K562 (cell line): ENCODE measurements at regions not wholly inside any gene's neighbourhood (a gene's known extent, or its start where the extent isn't known, plus 50 kb on each side); places are given as distances from the start of the nearest gene placed in this dataset.

ENCODE experiments used
- ATAC-seq: fragments of 200-7000 bp; cut with Tn5 transposase; 3 replicates; pipeline ENCODE4 v1.9.1; 2020; ENCODE audit warnings: moderate library complexity
- BruUV-seq: library from RNA; stranded (reverse); fragments of 400-500 nt; replicated peaks from 2 replicates; lab custom pipeline; 2021; lab: Mats Ljungman, UMichigan
- CTCF ChIA-PET: fragments of 300-600 bp; formaldehyde crosslinking; extraction: SDS; loops from one replicate; lab custom pipeline; 2021; ENCODE audit warnings: low intra/inter-chr PET ratio; lab: Yijun Ruan, JAX
- POLR2A ChIA-PET: fragments of 300-600, 350-650 bp; sonication (Branson Sonifier 250); formaldehyde crosslinking; extraction: SDS; loops from one replicate; lab custom pipeline; 2021; ENCODE audit warnings: antibody characterized with exemption, inconsistent platforms; lab: Yijun Ruan, JAX
- DNase-seq, 4 experiments: peaks; one replicate each; pipeline versions ENCODE4 v3.0.0 to v3.0.0-alpha.2; 2011 to 2018; ENCODE audit warnings: low spot score in 3 of 4, mixed read lengths in 3 of 4; ENCODE audit errors: extremely low read depth in 1 of 4
- FAIRE-seq: peaks from 2 replicates; lab custom pipeline; 2011; peaks lifted over from hg19 to GRCh38; lab: Jason Lieb, UNC
- H2AFZ ChIP-seq: 2 replicates; pipeline ENCODE4 v1.6.0; 2011; ENCODE audit warnings: low read depth, low read length, control low read depth, inconsistent platforms
- H3K27ac ChIP-seq: fragments of 200-600 bp; 3 replicates; pipeline ENCODE4 v1.8.0; 2011; ENCODE audit warnings: low read depth, mild to moderate bottlenecking, control low read depth, inconsistent platforms, low read length, moderate library complexity, mixed read lengths; ENCODE audit errors: extremely low read depth
- H3K27me3 ChIP-seq, 2 experiments: fragments of 300-600 bp in 1 of 2; 2 replicates in 1 of 2; 3 replicates in 1 of 2; pipeline versions ENCODE4 v1.6.0 to v1.8.0; 2011; ENCODE audit warnings: inconsistent platforms in 2 of 2, low read length in 2 of 2, mild to moderate bottlenecking in 1 of 2, mixed read lengths in 1 of 2, moderate library complexity in 1 of 2; ENCODE audit not compliant: control insufficient read depth in 2 of 2, insufficient read depth in 2 of 2
- H3K36me3 ChIP-seq: fragments of 300-600 bp; 3 replicates; pipeline ENCODE4 v1.8.0; 2011; ENCODE audit warnings: mild to moderate bottlenecking, low read length, inconsistent platforms; ENCODE audit not compliant: control insufficient read depth, insufficient read depth
- H3K4me1 ChIP-seq, 2 experiments: fragments of 200-600 bp in 1 of 2; replicated peaks in 1 of 2; 2 replicates in 1 of 2; 3 replicates in 1 of 2; pipeline versions ENCODE4 v1.5.1 to v1.8.0; 2011; ENCODE audit warnings: inconsistent platforms in 2 of 2, low read length in 2 of 2, mild to moderate bottlenecking in 1 of 2, mixed read lengths in 1 of 2, moderate library complexity in 1 of 2; ENCODE audit not compliant: control insufficient read depth in 2 of 2, insufficient read depth in 2 of 2
- H3K4me2 ChIP-seq: 2 replicates; pipeline ENCODE4 v1.6.1; 2011; ENCODE audit warnings: low read length, control low read depth, inconsistent platforms, mixed read lengths; ENCODE audit not compliant: insufficient read depth
- H3K4me3 ChIP-seq: fragments of 200-600 bp; sonication (generic), shearing (Covaris generic); 2 replicates; pipeline ENCODE4 v1.5.1; 2016; ENCODE audit warnings: control low read depth, inconsistent platforms
- H3K79me2 ChIP-seq: fragments of 200-600 bp; 3 replicates; pipeline ENCODE4 v1.8.0; 2011; ENCODE audit warnings: low read length, inconsistent platforms; ENCODE audit not compliant: control insufficient read depth, insufficient read depth
- H3K9ac ChIP-seq, 2 experiments: 2 replicates each; pipeline versions ENCODE4 v1.6.0 to v1.6.1; 2011; ENCODE audit warnings: low read depth in 2 of 2, low read length in 2 of 2, control low read depth in 1 of 2, inconsistent platforms in 1 of 2, mild to moderate bottlenecking in 1 of 2, mixed read lengths in 1 of 2; ENCODE audit not compliant: insufficient read depth in 1 of 2
- H3K9me1 ChIP-seq: one replicate; pipeline ENCODE4 v1.6.0; 2011; ENCODE audit warnings: inconsistent platforms, mild to moderate bottlenecking, low read length, moderate library complexity; ENCODE audit not compliant: control insufficient read depth, insufficient read depth
- H3K9me3 ChIP-seq: replicated peaks from 2 replicates; pipeline ENCODE4 v1.5.1; 2011; ENCODE audit warnings: low read depth, low read length, inconsistent platforms; ENCODE audit not compliant: control insufficient read depth, insufficient read depth
- H4K20me1 ChIP-seq: replicated peaks from 2 replicates; pipeline ENCODE4 v1.6.1; 2011; ENCODE audit warnings: low read length, inconsistent platforms, mixed read lengths; ENCODE audit not compliant: control insufficient read depth, insufficient read depth
- C11orf30 ChIP-seq: fragments of 450-650 bp; IDR thresholded peaks from 2 replicates; pipeline ENCODE4 v1.6.1; 2016; ENCODE audit warnings: low read depth, mild to moderate bottlenecking
- MAFF ChIP-seq: IDR thresholded peaks from 2 replicates; pipeline ENCODE4 v1.6.1; 2012; ENCODE audit warnings: low read length, improper control_type of control experiment
- MAFG ChIP-seq: fragments of 450-650 bp; conservative IDR thresholded peaks from 2 replicates; pipeline ENCODE4 v1.6.1; 2016; ENCODE audit warnings: missing genetic modification characterization, missing compliant biosample characterization
- MAFK ChIP-seq: IDR thresholded peaks from 2 replicates; pipeline ENCODE4 v1.6.1; 2011; ENCODE audit warnings: low read length, improper control_type of control experiment
- MYNN ChIP-seq, 2 experiments: sonication (generic); formaldehyde crosslinking in 1 of 2; IDR thresholded peaks; 2 replicates each; pipeline versions ENCODE4 v1.5.0 to v1.6.1; 2016 to 2020; ENCODE audit warnings: antibody characterized with exemption in 1 of 2, missing genetic modification reagents in 1 of 2
- NFXL1 ChIP-seq: fragments of 450-650 bp; formaldehyde crosslinking; IDR thresholded peaks from 2 replicates; pipeline ENCODE4 v1.4.0; 2021; ENCODE audit warnings: mild to moderate bottlenecking
- NONO ChIP-seq, 2 experiments: fragments of 200-400 bp in 1 of 2; fragments of 450-650 bp in 1 of 2; formaldehyde crosslinking in 1 of 2; IDR thresholded peaks; 2 replicates each; pipeline ENCODE4 v1.6.1; 2017; ENCODE audit warnings: low read depth in 2 of 2, mild to moderate bottlenecking in 2 of 2, moderate library complexity in 2 of 2, low read length in 1 of 2
- PHF8 ChIP-seq: fragments of 200-600 bp; sonication (generic); IDR thresholded peaks from 2 replicates; pipeline ENCODE4 v1.6.1; 2012; ENCODE audit warnings: mixed run types, mild to moderate bottlenecking, inconsistent platforms, low read length, moderate library complexity, borderline replicate concordance
- PRMT5 ChIP-seq: sonication (generic); formaldehyde crosslinking; IDR thresholded peaks from 2 replicates; pipeline ENCODE4 v1.5.0; 2020; ENCODE audit warnings: missing genetic modification reagents
- SMARCB1 ChIP-seq: IDR thresholded peaks from 2 replicates; pipeline ENCODE4 v1.6.1; 2011; ENCODE audit warnings: improper control_type of control experiment, low read depth; ENCODE audit not compliant: insufficient read length
- TARDBP ChIP-seq: fragments of 450-650 bp; IDR thresholded peaks from 2 replicates; pipeline ENCODE4 v1.6.1; 2016
- ZNF316 ChIP-seq: fragments of 450-650 bp; IDR thresholded peaks from 2 replicates; pipeline ENCODE4 v1.6.1; 2016
- ZNF586 ChIP-seq: fragments of 450-650 bp; formaldehyde crosslinking; conservative IDR thresholded peaks from 2 replicates; pipeline ENCODE4 v1.4.0; 2020; ENCODE audit warnings: mild to moderate bottlenecking, moderate library complexity
- WGBS: fragments of 100-300 bp; shearing (Covaris generic); methylation state at CpG from one replicate; pipeline ENCODE4 v1.1.6; 2016; ENCODE audit warnings: low coverage, mixed read lengths; ENCODE audit not compliant: insufficient coverage; ENCODE audit errors: missing lambda C conversion rate; 5-methylcytosine and 5-hydroxymethylcytosine counted together
- in situ Hi-C: fragments of 300-500 bp; cut with MboI; formaldehyde crosslinking; loops from 4 replicates; pipeline ENCODE4 v1.15.0; 2018; ENCODE audit warnings: inconsistent platforms, mixed read lengths
- intact Hi-C: fragments of 100-400 bp; cut with micrococcal nuclease; formaldehyde crosslinking; loops from 2 replicates; pipeline ENCODE4 v1.14.2; 2022
- TF ChIP-seq, protein P1 (sequence below): fragments of 250-450 bp; sonication (Bioruptor Pico); IDR thresholded peaks from 2 replicates; pipeline ENCODE4 v1.8.0; 2022; ENCODE audit warnings: inconsistent platforms, mild to moderate bottlenecking, moderate library complexity, borderline replicate concordance

DNA sequence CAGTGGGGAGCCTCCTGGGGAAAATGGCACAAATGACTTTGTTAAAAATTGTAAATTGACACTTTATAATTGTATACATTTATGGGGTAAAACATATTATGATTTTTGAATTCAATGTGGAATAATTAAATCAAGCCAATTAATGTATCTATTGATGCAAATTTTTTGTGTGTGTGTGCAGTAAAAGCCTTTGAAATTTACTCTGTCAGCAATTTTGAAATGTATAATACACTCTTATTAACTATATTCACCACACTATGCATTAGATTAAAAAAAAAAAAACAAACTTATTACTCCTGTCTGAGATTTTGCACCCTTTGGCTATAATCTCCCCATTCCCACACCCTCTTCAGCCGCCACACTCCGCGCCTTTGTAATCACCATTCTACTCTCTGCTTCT is 119.2 kb downstream of the S1PR1 start:
- no peaks in the 10 kb centered on the region for H3K9me3 ChIP-seq
- TF ChIP-seq C11orf30 = peak; percentile 38; the same call in 1 of the 2 replicates
- TF ChIP-seq TARDBP = no peak
- peak; percentile 85 for TF ChIP-seq ZNF316
- TF ChIP-seq, protein P1, sequence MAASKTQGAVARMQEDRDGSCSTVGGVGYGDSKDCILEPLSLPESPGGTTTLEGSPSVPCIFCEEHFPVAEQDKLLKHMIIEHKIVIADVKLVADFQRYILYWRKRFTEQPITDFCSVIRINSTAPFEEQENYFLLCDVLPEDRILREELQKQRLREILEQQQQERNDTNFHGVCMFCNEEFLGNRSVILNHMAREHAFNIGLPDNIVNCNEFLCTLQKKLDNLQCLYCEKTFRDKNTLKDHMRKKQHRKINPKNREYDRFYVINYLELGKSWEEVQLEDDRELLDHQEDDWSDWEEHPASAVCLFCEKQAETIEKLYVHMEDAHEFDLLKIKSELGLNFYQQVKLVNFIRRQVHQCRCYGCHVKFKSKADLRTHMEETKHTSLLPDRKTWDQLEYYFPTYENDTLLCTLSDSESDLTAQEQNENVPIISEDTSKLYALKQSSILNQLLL (CRISPR knock-in tag) = no peak
- TF ChIP-seq MAFK = peak; percentile 71
- TF ChIP-seq PRMT5 (CRISPR knock-in tag) = no peak
- TF ChIP-seq NONO (IDR thresholded peaks at IDR 0.05; ENCODE audit: low read depth in 2 of 2, low read length in 1 of 2) = no peak
- TF ChIP-seq PHF8 = no peak
- TF ChIP-seq MAFF = peak; percentile 57
- TF ChIP-seq MAFG (tag) = peak; percentile 43
- no peak for TF ChIP-seq ZNF586 (CRISPR knock-in tag)
- TF ChIP-seq MYNN (IDR thresholded peaks at IDR 0.05) = no peak
- no peak for TF ChIP-seq MYNN (CRISPR knock-in tag; IDR thresholded peaks at IDR 0.05)
- TF ChIP-seq SMARCB1 = no peak
- TF ChIP-seq NFXL1 (CRISPR knock-in tag) = no peak
- TF ChIP-seq, all 486 proteins: peak for 5
- WGBS = 0% methylated on average over 3 of the region's 3 CpGs
- ATAC-seq (no peak), FAIRE-seq (no peak), DNase-seq (no peak)
- Histone ChIP-seq H3K36me3 (no peaks in the 10 kb centered on the region), H3K27ac (no peak overlapping the region), H2AFZ (no peak overlapping the region), H3K9me1 (no peaks in the 10 kb centered on the region), H3K79me2 (no peaks in the 10 kb centered on the region), H3K9ac (no peak overlapping the region), H3K4me2 (no peak overlapping the region), H3K4me1 (no peaks in the 10 kb centered on the region), H3K27me3 (peaks cover 0 to 2% of the 10 kb centered on the region in 2 experiments; a peak in 2 of 5 replicates), H4K20me1 (no peaks in the 10 kb centered on the region), H3K4me3 (no peak overlapping the region)
- CTCF ChIA-PET = interaction anchor here (0.7 kb wide), 1 partner anchor 46 kb away, joined by 3 read pairs; no protein-coding TSS in a partner anchor
- in situ Hi-C loops = no loop called here
- no TSS peak for BruUV-seq
- POLR2A ChIA-PET = interaction anchor here (0.6 to 1.1 kb wide), 2 partner anchors 51 to 645 kb away, joined by 3 read pairs; no protein-coding TSS in a partner anchor
- intact Hi-C loops = loop anchor here (5.0 kb wide), 1 partner anchor 439 kb away; no protein-coding TSS in a partner anchor
